HG03571 (cell line): ENCODE measurements at regions not wholly inside any gene's neighbourhood (a gene's known extent, or its start where the extent isn't known, plus 50 kb on each side); places are given as distances from the start of the nearest gene placed in this dataset.

Source experiments
- ATAC-seq: cut with Tn5 transposase; IDR thresholded peaks from one replicate; pipeline ENCODE4 v1.9.1; 2021; ENCODE audit not compliant: unreplicated experiment

GRCh38 chr1:55334797-55335196 lies 119.6 kb upstream of the USP24 start:
- ATAC-seq, result no peak

DNA sequence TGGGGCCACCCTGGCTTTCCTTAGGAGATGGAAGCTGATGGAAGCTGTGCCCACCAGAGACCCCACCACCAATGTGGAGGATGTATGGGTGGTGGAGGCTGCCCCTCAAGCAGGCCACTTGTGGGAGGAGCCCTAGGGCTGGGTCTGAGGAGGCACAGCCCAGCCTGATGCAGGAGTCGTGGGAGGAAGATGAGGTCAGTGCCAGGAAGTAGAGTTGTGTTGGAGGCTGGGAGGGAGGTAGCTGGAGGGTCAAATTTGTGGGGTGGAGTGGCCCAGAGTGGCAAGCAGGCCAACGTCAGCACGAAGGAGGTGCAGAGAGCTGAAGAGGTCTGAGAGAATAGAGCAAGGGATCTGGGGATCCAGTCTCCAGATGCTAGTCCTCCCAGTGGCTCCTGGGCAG lies 119.0 kb upstream of the USP24 start:
- no peak for ATAC-seq

GRCh38 chr1:55333461-55333860 lies 118.3 kb upstream of the USP24 start:
- ATAC-seq, result no peak

- ATAC-seq, result no peak
These were observed 116.2 kb upstream of the USP24 start for GRCh38 chr1:55331351-55331750.

DNA sequence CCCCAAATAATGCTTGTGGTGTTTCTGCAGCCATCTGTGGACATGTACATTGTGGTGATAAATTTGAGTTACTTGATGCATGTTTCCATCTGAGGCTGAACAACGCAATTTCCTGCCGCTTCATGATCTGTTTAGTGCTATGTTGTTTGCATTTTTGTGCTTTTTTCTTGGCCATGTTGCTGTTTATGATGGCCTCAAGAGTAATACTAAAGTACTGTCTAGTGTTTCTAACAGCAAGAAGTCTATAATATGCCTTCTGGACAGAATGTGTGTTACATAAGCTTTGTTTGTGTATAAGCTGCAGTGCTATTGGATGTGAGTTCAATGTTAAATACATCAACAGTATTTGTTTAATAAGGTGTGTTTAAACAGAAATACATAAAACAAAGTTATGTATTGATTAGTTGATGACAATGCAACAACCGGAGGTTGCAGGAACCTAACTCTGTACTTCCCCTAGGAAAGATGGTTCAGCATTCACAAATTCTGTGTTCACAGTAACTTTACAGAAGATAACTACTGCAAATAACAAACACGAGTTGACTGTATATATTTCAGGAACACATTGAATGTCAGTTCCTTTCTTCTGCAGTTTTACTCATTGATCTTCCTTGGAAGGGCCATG lies 114.8 kb upstream of the USP24 start:
- ATAC-seq, result no peak

- ATAC-seq, result no peak
These were observed 113.9 kb upstream of the USP24 start for GRCh38 chr1:55329091-55329490.

DNA sequence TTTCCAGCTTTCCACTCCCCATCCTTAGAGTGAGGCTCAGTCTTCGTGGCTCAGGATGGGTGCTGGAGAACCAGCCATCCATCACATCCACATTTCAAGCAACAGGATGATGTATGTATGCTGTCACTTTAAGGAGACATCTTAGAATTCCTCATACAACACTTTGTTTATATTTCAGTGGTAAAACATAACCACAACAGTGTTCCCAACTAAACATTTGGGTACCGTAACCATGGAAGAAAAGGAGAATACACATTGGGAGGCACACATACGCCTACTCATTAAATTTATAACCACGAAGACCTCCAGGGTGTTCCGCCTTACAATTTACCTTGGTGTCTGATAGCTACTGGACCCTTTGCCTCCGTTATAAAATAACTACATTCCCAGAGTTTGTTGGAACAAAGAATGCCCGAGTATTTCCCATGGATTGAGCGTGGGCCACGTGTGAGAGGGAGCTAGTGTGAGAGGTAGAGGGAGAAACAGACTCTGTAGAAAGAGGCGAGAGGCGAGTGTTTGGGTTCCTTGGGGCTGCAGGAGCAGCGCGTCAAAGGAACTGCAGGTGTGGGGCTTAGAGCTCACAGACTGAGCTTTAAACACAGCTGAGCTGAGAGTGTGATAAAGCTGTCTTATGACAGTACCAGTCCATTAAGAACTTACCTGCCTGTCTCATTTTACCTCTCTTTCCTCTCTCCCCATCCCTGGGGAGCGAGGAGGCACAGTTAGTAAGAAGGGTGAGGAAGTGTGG lies 111.5 kb upstream of the USP24 start:
- ATAC-seq, result no peak

GRCh38 chr1:55323760-55324159 lies 108.6 kb upstream of the USP24 start:
- ATAC-seq, result no peak

DNA sequence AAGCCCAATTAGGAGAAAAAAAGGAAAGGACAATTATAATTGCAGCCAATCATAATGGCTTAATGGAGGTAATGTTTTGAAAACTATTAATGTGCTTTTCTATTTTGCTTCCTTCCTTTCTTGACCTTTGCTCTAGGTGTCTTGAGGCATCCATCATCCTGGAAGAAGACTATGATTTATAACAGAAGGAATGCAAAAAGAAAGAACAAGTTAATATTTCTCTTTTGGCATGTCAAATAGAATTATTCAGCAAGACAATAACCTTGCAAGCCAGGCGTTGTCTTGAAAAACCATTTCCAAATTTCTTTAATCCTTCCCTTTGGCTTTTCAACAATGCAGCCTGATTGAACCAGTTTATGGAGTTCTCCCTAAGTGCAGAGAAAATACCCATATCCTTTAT lies 107.7 kb upstream of the USP24 start:
- no peak for ATAC-seq

- ATAC-seq, result no peak
These were observed 106.8 kb upstream of the USP24 start for GRCh38 chr1:55321942-55322341.

DNA sequence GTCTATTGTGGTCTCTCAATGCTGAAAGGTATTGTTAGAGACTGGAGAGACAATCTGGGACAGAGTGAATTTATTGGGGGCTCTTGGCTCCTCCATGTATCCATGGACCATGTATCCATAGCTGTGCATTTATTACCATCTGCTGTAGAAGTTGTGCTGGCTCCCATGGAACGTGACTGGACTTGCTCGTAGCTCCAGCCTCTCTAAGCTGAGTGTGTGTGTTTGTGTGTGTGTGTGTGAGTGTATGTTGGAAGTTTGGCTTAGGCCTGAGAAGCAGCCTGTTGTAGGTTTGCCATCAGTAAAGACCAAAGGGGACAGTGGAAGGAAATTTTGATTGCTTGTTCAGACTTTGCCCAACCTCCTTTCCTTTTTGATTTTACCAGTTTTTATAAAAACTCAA lies 105.7 kb upstream of the USP24 start:
- no peak for ATAC-seq

DNA sequence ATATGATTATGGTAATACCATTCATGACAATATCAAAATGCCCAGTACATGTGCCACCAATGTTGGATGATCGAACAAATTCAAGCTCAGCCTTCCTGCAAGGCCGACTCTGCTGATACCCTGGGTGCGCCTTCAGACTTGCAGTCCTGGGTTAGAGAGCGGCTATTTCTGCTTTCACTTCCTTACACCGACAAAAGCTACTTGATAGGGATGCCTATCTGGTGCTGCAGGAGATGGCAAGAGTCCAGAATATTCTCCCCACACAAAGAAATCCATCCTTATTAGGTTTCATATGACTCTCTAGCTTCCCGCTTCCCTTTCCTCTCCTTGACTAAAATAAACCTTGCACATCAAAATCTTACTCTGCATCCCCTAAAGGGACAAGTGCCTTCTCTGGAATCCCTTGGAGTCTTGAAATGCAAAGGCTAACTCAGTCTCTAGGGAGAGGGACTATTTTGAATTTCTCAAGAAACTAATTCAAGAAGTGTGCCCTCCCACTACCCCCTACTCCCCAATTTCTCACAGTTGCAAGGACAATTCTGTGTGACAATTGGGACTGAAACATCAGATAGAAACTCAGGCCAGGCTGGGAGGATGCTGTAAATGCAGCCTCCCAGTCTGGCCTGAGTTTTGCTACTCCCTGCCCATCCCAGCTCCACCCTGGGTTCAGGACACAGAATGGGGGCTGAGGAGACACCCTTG lies 103.1 kb upstream of the USP24 start:
- no peak for ATAC-seq

DNA sequence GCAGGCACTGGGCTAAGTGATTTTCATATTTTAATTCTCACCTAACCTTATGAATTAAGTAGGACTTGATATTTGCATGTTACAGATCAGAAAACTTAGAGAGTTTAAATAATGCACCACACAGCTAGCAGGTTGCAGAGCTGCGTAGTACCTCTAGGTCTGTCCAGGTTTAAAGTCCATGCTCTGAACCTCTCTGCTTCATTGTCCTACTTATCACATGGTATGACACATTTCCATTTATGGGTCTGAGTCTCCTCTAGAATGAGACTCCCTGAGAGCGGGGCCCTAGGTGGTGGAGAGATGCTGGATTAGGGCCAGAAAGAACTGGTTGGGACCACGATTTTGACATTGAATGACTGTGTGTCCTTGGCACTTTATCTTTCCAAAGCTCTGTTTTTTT lies 102.5 kb upstream of the USP24 start:
- ATAC-seq, result no peak

DNA sequence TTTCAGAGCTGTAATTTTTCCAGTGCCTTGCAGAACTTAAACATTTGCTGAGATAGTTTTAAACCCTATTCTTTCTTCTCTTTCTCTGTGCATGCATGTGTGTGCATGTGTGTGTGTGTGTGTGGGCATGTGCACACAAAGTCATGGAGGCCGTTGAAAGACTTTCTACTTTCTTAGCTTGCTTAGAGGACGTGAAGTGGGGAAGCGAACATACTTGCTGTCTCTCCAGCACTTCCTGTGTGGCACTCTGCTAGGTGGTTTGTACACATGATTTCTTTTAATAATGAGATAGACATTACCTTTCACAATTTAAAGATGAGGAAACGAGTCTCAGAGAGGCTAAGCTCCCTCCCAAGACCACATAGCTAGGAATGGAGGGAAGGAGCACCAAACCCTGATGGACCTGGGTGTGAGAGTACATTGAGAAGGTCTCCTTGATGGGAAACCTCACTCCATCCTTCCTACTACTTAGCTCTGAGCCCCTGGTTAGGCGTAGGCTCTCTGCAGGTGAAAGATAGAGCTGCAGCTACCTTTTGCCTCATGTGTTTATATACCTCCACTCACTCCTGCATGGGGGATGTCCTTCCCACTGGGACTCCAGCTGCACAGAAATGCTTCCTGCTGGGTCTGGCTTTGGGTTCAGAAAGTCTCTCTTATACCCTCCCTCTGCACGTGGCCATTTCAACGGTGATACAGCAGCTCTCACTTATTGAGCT lies 101.9 kb upstream of the USP24 start:
- no peak for ATAC-seq

- no peak for ATAC-seq
These were observed 101.3 kb upstream of the USP24 start for GRCh38 chr1:55316502-55316901.

- no peak for ATAC-seq
These were observed 100.4 kb upstream of the USP24 start for GRCh38 chr1:55315552-55315951.

- ATAC-seq, result no peak
These were observed 99.6 kb upstream of the USP24 start for GRCh38 chr1:55314740-55315139.

DNA sequence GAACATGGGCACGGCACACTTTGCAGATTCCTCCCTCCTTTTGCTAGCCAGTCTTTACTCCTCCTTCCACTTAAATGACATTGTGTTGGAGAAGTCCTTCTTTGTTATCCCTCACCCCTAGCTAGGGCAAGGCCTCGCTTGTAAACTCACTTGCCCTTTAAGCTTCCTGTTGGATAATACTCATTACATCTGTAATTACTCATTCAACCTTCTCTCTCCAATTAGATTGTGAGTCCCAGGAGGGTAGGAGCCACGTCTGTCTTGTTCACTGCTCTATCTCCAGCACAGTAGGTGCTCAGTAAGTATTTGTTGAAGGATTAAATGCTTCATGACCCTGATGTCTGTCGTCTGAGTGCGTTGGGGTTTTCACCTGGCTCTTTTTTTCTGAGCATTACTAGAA lies 98.7 kb upstream of the USP24 start:
- ATAC-seq, result no peak

- ATAC-seq, result no peak
These were observed 96.8 kb upstream of the USP24 start for GRCh38 chr1:55311979-55312378.

GRCh38 chr1:55311057-55311641 lies 96.0 kb upstream of the USP24 start:
- ATAC-seq, result no peak

DNA sequence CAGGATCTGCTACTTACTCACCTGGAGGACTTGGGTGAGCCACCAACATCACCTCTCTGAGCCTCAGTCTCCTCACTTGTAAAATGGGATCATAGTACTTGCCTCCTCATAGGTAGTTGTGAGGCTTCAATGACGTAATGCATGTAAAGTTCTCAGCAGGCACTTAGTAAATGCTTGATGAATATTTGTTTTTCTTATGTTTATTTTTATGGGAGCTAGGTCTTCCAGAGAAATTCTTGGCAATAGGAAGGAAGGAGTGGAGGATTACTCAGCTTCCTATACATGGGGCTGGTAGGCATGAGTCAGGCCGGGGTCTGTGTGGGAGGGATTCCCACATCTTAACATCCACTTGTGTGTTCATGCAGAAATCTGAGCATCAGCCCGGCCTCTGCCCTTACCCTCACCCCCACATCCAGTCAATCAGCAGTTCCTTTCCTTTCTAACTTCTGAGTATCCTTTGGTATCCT lies 95.4 kb upstream of the USP24 start:
- ATAC-seq, result no peak
